Uterus (tissue), 3 donors: ENCODE measurements at regions not wholly inside any gene's neighbourhood (a gene's known extent, or its start where the extent isn't known, plus 50 kb on each side); places are given as distances from the start of the nearest gene placed in this dataset. TPM values are rescaled to one million over a fixed set of nuclear protein-coding genes. Genes with fewer than 3 reads are reported as not detected.

ENCODE experiments used
- DNase-seq, 2 donors: peaks; one replicate each; pipeline ENCODE4 v3.0.0-alpha.2; 2019 to 2020
- H3K27ac ChIP-seq, 2 donors: fragments of 200-600 bp; sonication (generic); 1 replicate in 1 of 2; 2 replicates in 1 of 2; pipeline ENCODE4 v1.5.1; 2016 to 2018
- H3K27me3 ChIP-seq, 2 donors: fragments of 200-600 bp; sonication (generic); one replicate each; pipeline ENCODE4 v1.5.1; 2018 to 2019; ENCODE audit warnings: control low read depth in 1 of 2
- H3K36me3 ChIP-seq, 2 donors: fragments of 200-600 bp; sonication (generic); one replicate each; pipeline ENCODE4 v1.5.1; 2019; ENCODE audit warnings: control low read depth in 1 of 2
- H3K4me1 ChIP-seq, 2 donors: fragments of 200-600 bp; sonication (generic); one replicate each; pipeline ENCODE4 v1.5.1; 2018 to 2019; ENCODE audit warnings: control low read depth in 1 of 2
- H3K4me3 ChIP-seq, 2 donors: fragments of 200-600 bp; sonication (generic); 1 replicate in 1 of 2; 2 replicates in 1 of 2; pipeline ENCODE4 v1.5.1; 2018 to 2019; ENCODE audit warnings: mild to moderate bottlenecking in 1 of 2
- H3K9me3 ChIP-seq, 2 donors: fragments of 200-600 bp; sonication (generic); one replicate each; pipeline ENCODE4 v1.5.1; 2019; ENCODE audit warnings: control low read depth in 1 of 2
- POLR2A ChIP-seq, 2 donors: fragments of 450-650 bp; IDR thresholded peaks; one replicate each; pipeline ENCODE4 v1.6.1; 2016; ENCODE audit warnings: antibody characterized with exemption in 2 of 2, mild to moderate bottlenecking in 1 of 2, moderate library complexity in 1 of 2
- intact Hi-C: fragments of 100-400 bp; cut with DNase I; formaldehyde crosslinking; loops from one replicate; pipeline ENCODE4 v1.15.1; 2023; ENCODE audit warnings: low total_unique reads
- small RNA-seq: library from RNA; depleted of rRNA; stranded (forward); fragments of <200 nt; gene quantifications from one replicate; pipeline ENCODE3, GENCODE V24; 2016
- TF ChIP-seq, protein P1 (sequence below), 4 experiments: fragments of 200-600 bp in 2 of 4; fragments of 450-650 bp in 2 of 4; sonication (generic) in 2 of 4; IDR thresholded peaks; one replicate each; pipeline ENCODE4 v1.5.1; 2016 to 2019; ENCODE audit warnings: antibody characterized with exemption in 4 of 4, mild to moderate bottlenecking in 2 of 4, moderate library complexity in 1 of 4
- donor health status: DM: yes; HTN: yes; CAD: no.

DNA sequence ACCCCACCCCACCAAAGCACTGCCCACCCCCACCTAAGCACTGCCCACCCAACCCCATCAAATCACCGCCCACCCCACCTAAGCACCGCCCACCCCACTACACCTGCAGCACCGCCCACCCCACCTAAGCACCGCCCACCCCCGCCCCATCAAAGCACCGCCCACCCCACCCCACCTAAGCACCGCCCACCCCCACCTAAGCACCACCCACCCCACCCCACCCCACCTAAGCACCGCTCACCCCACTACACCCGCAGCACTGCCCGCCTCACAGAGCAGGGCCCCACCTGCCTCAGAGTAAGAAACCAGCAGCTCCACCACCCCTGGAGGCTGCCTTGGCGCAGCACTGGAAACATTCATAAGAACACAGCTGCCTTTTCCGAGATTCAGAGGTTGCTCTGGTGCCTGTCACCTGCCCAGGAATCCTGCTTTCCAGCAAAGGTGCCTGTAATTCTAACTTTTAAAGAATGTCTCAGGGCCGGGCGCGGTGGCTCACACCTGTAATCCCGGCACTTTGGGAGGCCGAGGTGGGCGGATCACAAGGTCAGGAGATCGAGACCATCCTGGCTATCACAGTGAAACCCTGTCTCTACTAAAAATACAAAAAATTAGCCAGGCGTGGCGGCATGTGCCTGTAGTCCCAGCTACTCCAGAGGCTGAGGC is 148.2 kb downstream of the BMP7 start:
- TF ChIP-seq, protein P1, sequence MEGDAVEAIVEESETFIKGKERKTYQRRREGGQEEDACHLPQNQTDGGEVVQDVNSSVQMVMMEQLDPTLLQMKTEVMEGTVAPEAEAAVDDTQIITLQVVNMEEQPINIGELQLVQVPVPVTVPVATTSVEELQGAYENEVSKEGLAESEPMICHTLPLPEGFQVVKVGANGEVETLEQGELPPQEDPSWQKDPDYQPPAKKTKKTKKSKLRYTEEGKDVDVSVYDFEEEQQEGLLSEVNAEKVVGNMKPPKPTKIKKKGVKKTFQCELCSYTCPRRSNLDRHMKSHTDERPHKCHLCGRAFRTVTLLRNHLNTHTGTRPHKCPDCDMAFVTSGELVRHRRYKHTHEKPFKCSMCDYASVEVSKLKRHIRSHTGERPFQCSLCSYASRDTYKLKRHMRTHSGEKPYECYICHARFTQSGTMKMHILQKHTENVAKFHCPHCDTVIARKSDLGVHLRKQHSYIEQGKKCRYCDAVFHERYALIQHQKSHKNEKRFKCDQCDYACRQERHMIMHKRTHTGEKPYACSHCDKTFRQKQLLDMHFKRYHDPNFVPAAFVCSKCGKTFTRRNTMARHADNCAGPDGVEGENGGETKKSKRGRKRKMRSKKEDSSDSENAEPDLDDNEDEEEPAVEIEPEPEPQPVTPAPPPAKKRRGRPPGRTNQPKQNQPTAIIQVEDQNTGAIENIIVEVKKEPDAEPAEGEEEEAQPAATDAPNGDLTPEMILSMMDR (IDR thresholded peaks at IDR 0.05) = no peak
- TF ChIP-seq POLR2A (IDR thresholded peaks at IDR 0.05) = no peak
- intact Hi-C loops = no loop called here
- Histone ChIP-seq H3K36me3 (no peaks in the 10 kb centered on the region), H3K4me3 (no peak overlapping the region), H3K27ac (no peak overlapping the region), H3K9me3 (no peaks in the 10 kb centered on the region), H3K4me1 (no peaks in the 10 kb centered on the region), H3K27me3 (no peaks in the 10 kb centered on the region)
- DNase-seq = no peak

Small RNA genes in the stretch of these regions (small RNA-seq; reads per million reads assigned to genes)
- not detected for gene RNU6-929P
